ENCODE measurements at regions not wholly inside any gene's neighbourhood (a gene's known extent, or its start where the extent isn't known, plus 50 kb on each side); places are given as distances from the start of the nearest gene placed in this dataset.

DNA sequence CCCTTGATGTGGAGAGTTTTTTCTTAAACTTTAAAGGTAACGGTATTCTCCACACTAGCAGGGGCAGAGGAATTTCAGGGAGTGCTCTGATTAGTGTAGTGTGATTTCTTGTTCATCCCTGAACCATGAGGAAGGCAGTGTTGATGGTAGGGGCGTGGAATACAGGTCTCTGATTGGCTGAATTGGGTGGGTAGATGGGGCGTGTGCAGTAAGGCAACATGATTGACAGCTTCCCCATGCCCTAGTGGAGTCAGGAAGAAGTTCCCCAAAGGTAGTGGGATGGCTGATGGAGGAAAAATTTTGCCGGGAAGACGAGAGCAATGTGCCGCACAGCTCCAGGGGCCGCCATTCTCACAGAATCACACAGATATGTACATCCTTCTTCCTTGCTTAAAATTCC, 97.4 kb upstream of the SALL4 start:
- Histone ChIP-seq H3K27ac (no peak overlapping the region), H3K36me3 (no peaks in the 10 kb centered on the region), H3K27me3 (replicated peaks; ENCODE audit: insufficient read depth) (no peaks in the 10 kb centered on the region), H3K4me1 (ENCODE audit: control insufficient read depth in 1 of 2, low read depth in 2 of 2) (no peaks in the 10 kb centered on the region), H3K4me3 (no peak overlapping the region), H3K9me3 (no peaks in the 10 kb centered on the region)
- TF ChIP-seq, protein P1, sequence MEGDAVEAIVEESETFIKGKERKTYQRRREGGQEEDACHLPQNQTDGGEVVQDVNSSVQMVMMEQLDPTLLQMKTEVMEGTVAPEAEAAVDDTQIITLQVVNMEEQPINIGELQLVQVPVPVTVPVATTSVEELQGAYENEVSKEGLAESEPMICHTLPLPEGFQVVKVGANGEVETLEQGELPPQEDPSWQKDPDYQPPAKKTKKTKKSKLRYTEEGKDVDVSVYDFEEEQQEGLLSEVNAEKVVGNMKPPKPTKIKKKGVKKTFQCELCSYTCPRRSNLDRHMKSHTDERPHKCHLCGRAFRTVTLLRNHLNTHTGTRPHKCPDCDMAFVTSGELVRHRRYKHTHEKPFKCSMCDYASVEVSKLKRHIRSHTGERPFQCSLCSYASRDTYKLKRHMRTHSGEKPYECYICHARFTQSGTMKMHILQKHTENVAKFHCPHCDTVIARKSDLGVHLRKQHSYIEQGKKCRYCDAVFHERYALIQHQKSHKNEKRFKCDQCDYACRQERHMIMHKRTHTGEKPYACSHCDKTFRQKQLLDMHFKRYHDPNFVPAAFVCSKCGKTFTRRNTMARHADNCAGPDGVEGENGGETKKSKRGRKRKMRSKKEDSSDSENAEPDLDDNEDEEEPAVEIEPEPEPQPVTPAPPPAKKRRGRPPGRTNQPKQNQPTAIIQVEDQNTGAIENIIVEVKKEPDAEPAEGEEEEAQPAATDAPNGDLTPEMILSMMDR (IDR thresholded peaks at IDR 0.05) = no peak
- ATAC-seq (ENCODE audit: insufficient number of reproducible peaks, low FRiP score, low read depth) = no peak
- DNase-seq (ENCODE audit: low spot score) = no peak

DNA sequence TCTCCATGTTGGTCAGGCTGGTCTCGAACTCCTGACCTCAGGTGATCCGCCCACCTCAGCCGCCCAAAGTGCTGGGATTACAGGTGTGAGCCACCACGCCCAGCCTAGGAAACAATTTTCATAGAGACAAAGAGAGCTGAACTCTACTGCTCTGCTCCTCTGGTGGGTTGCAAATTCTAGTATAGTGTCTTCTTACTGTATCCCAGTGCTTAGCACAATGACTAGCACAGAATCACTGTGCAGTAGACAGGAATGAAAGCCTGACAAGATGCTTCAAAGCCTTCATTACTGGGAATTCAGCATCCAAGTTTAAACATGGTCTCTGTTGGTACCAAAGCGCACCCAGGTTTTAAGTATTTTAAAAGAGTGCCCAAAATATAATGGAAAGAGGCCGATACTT, 96.5 kb upstream of the SALL4 start:
- DNase-seq (ENCODE audit: low spot score) (no peak), ATAC-seq (ENCODE audit: insufficient number of reproducible peaks, low FRiP score, low read depth) (no peak)
- Histone ChIP-seq H3K4me1 (ENCODE audit: control insufficient read depth in 1 of 2, low read depth in 2 of 2) (no peaks in the 10 kb centered on the region), H3K27me3 (replicated peaks; ENCODE audit: insufficient read depth) (no peaks in the 10 kb centered on the region), H3K27ac (no peak overlapping the region), H3K9me3 (no peaks in the 10 kb centered on the region), H3K4me3 (no peak overlapping the region), H3K36me3 (no peaks in the 10 kb centered on the region)
- TF ChIP-seq, protein P1 (IDR thresholded peaks at IDR 0.05) = no peak

DNA sequence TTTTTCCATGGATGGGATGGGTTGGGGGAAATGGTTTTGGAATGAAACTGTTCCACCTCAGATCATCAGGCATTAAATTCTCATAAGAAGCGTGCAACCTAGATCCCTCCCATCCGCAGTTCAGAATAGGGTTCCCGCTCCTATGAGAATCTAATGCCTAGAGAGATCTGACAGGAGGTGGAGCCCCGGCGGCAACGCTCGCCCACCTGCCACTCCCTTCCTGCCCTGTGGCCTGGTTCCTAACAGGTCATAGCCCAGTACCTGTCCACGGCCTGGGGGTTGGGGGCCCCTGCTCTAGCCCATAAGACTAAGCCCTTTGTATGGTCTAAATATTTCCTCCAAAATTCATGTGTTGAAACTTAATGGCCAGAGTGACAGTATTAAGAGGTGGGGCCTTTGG, 92.3 kb upstream of the SALL4 start:
- TF ChIP-seq, protein P1 (IDR thresholded peaks at IDR 0.05) = no peak
- DNase-seq (ENCODE audit: low spot score) (no peak), ATAC-seq (ENCODE audit: insufficient number of reproducible peaks, low FRiP score, low read depth) (no peak)
- no peak overlapping the region for H3K4me3 ChIP-seq
- no peaks in the 10 kb centered on the region for H3K36me3 ChIP-seq
- H3K4me1 ChIP-seq (ENCODE audit: control insufficient read depth in 1 of 2, low read depth in 2 of 2) = no peaks in the 10 kb centered on the region
- no peak overlapping the region for H3K27ac ChIP-seq
- H3K9me3 ChIP-seq = no peaks in the 10 kb centered on the region
- no peaks in the 10 kb centered on the region for H3K27me3 ChIP-seq (replicated peaks; ENCODE audit: insufficient read depth)

DNA sequence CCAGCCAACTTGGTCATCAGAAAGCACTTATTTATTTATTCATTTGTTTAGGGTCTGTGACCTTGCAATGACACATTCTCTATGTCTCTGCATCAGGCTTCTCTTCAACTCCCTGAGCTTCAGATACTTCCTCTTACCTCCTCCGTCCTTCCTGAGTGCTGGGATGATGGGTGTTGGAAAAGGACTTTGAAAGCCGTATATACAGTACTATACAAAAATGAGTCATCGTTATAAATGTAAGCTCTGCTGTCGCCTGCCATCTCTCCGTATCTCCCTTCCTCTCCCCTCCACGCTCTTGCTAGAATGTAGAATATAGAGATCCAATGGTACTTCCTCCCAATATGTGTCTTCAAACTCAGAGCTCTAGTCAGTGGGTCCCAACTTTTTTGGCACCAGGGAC, 91.9 kb upstream of the SALL4 start:
- no peaks in the 10 kb centered on the region for H3K9me3 ChIP-seq
- DNase-seq (ENCODE audit: low spot score) (no peak), ATAC-seq (ENCODE audit: insufficient number of reproducible peaks, low FRiP score, low read depth) (no peak)
- TF ChIP-seq, protein P1 (IDR thresholded peaks at IDR 0.05) = no peak
- no peak overlapping the region for H3K27ac ChIP-seq
- no peaks in the 10 kb centered on the region for H3K4me1 ChIP-seq (ENCODE audit: control insufficient read depth in 1 of 2, low read depth in 2 of 2)
- no peak overlapping the region for H3K4me3 ChIP-seq
- H3K36me3 ChIP-seq = no peaks in the 10 kb centered on the region
- no peaks in the 10 kb centered on the region for H3K27me3 ChIP-seq (replicated peaks; ENCODE audit: insufficient read depth)

DNA sequence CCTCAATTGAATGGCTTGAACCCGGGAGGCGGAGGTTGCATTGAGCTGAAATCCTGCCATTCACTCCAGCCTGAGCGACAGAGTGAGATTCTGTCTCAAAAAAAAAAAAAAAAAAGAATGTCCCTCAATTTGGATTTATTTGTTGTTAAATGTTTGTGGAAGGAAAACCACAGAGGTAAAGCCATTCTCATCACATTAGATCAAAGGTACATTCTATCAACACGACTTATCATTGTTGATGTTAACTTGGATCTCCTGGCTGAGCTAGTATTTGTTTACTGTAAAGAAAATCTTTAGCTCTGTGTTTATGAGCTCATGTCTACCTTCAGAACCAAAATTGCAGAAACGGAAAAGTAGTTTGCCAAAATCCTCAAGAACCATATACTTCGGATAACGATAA, 91.4 kb upstream of the SALL4 start:
- H3K27ac ChIP-seq = no peak overlapping the region
- no peak for ATAC-seq (ENCODE audit: insufficient number of reproducible peaks, low FRiP score, low read depth)
- H3K27me3 ChIP-seq (replicated peaks; ENCODE audit: insufficient read depth) = no peaks in the 10 kb centered on the region
- TF ChIP-seq, protein P1 (IDR thresholded peaks at IDR 0.05) = no peak
- H3K36me3 ChIP-seq = no peaks in the 10 kb centered on the region
- no peaks in the 10 kb centered on the region for H3K4me1 ChIP-seq (ENCODE audit: control insufficient read depth in 1 of 2, low read depth in 2 of 2)
- no peaks in the 10 kb centered on the region for H3K9me3 ChIP-seq
- no peak for DNase-seq (ENCODE audit: low spot score)
- H3K4me3 ChIP-seq = no peak overlapping the region

All from thoracic aorta (tissue), 2 donors.